ENCODE measurements at regions not wholly inside any gene's neighbourhood (a gene's known extent, or its start where the extent isn't known, plus 50 kb on each side); places are given as distances from the start of the nearest gene placed in this dataset.

GRCh38 chr11:129729823-129730222 is 85.8 kb upstream of the TMEM45B start:
- no peak for TF ChIP-seq CTCF (IDR thresholded peaks at IDR 0.05; ENCODE audit: low read depth, low read length)
- H3K4me3 ChIP-seq (replicated peaks in 1 of 2; ENCODE audit: low read depth in 2 of 2, low read length in 2 of 2): no peak overlapping the region

GRCh38 chr11:129731316-129731715 is 84.3 kb upstream of the TMEM45B start:
- no peak for TF ChIP-seq CTCF (IDR thresholded peaks at IDR 0.05; ENCODE audit: low read depth, low read length)
- H3K4me3 ChIP-seq (replicated peaks in 1 of 2; ENCODE audit: low read depth in 2 of 2, low read length in 2 of 2): no peak overlapping the region
- DNase-seq (ENCODE audit: low read depth in 2 of 2): no peak

More at GRCh38 chr11:129729823-129730222, 85.8 kb upstream of the TMEM45B start:
- no peak for DNase-seq (ENCODE audit: low read depth in 2 of 2)

- no peak for DNase-seq (ENCODE audit: low read depth in 2 of 2)
- H3K4me3 ChIP-seq (replicated peaks in 1 of 2; ENCODE audit: low read depth in 2 of 2, low read length in 2 of 2): no peak overlapping the region
- no peak for TF ChIP-seq CTCF (IDR thresholded peaks at IDR 0.05; ENCODE audit: low read depth, low read length)
Observed at GRCh38 chr11:129732941-129733340, 82.7 kb upstream of the TMEM45B start.

- TF ChIP-seq CTCF (IDR thresholded peaks at IDR 0.05; ENCODE audit: low read depth, low read length): no peak
- no peak overlapping the region for H3K4me3 ChIP-seq (replicated peaks in 1 of 2; ENCODE audit: low read depth in 2 of 2, low read length in 2 of 2)
- no peak for DNase-seq (ENCODE audit: low read depth in 2 of 2)
Observed at GRCh38 chr11:129733384-129733783, 82.3 kb upstream of the TMEM45B start.

GRCh38 chr11:129733981-129734380 is 81.7 kb upstream of the TMEM45B start:
- no peak for DNase-seq (ENCODE audit: low read depth in 2 of 2)
- TF ChIP-seq CTCF (IDR thresholded peaks at IDR 0.05; ENCODE audit: low read depth, low read length): no peak
- no peak overlapping the region for H3K4me3 ChIP-seq (replicated peaks in 1 of 2; ENCODE audit: low read depth in 2 of 2, low read length in 2 of 2)

GRCh38 chr11:129734654-129735053 is 81.0 kb upstream of the TMEM45B start:
- no peak for TF ChIP-seq CTCF (IDR thresholded peaks at IDR 0.05; ENCODE audit: low read depth, low read length)
- DNase-seq (ENCODE audit: low read depth in 2 of 2): no peak
- H3K4me3 ChIP-seq (replicated peaks in 1 of 2; ENCODE audit: low read depth in 2 of 2, low read length in 2 of 2): no peak overlapping the region

GRCh38 chr11:129737831-129738230 is 77.8 kb upstream of the TMEM45B start:
- H3K4me3 ChIP-seq (replicated peaks in 1 of 2; ENCODE audit: low read depth in 2 of 2, low read length in 2 of 2): no peak overlapping the region
- TF ChIP-seq CTCF (IDR thresholded peaks at IDR 0.05; ENCODE audit: low read depth, low read length): no peak
- DNase-seq (ENCODE audit: low read depth in 2 of 2): no peak
